Esophagus muscularis mucosa (tissue), 4 donors: ENCODE measurements at regions not wholly inside any gene's neighbourhood (a gene's known extent, or its start where the extent isn't known, plus 50 kb on each side); places are given as distances from the start of the nearest gene placed in this dataset.

Experiments
- DNase-seq: peaks from one replicate; pipeline ENCODE4 v3.0.0-alpha.2; 2017; ENCODE audit errors: extremely low spot score
- H3K27ac ChIP-seq, 4 donors: fragments of 200-600 bp; sonication (generic); replicated peaks in 1 of 4; 1 replicate in 3 of 4; 2 replicates in 1 of 4; pipeline ENCODE4 v1.5.1; 2016 to 2019; ENCODE audit warnings: mild to moderate bottlenecking in 1 of 4
- H3K27me3 ChIP-seq, 4 donors: fragments of 200-600 bp; sonication (generic); one replicate each; pipeline versions ENCODE4 v1.5.1 to v1.6.0; 2016 to 2019
- H3K36me3 ChIP-seq, 4 donors: fragments of 200-600 bp; sonication (generic); one replicate each; pipeline ENCODE4 v1.5.1; 2016 to 2019
- H3K4me1 ChIP-seq, 4 donors: fragments of 200-600 bp; sonication (generic); one replicate each; pipeline ENCODE4 v1.5.1; 2016 to 2019
- H3K4me3 ChIP-seq, 4 donors: fragments of 200-600 bp; sonication (generic); 1 replicate in 2 of 4; 2 replicates in 2 of 4; pipeline ENCODE4 v1.5.1; 2016 to 2019; ENCODE audit warnings: mild to moderate bottlenecking in 4 of 4, moderate library complexity in 1 of 4
- H3K9me3 ChIP-seq, 4 donors: fragments of 200-600 bp; sonication (generic); 1 replicate in 3 of 4; 2 replicates in 1 of 4; pipeline ENCODE4 v1.5.1; 2016 to 2019
- CTCF ChIP-seq, 3 experiments: fragments of 200-600 bp in 2 of 3; fragments of 450-650 bp in 1 of 3; sonication (generic) in 2 of 3; IDR thresholded peaks; one replicate each; pipeline ENCODE4 v1.5.1; 2017 to 2019; ENCODE audit warnings: antibody characterized with exemption in 3 of 3, mild to moderate bottlenecking in 2 of 3, moderate library complexity in 1 of 3
- EP300 ChIP-seq: sonication (generic); formaldehyde crosslinking; IDR thresholded peaks from one replicate; pipeline ENCODE4 v1.6.1; 2017; ENCODE audit warnings: antibody characterized with exemption
- POLR2A ChIP-seq: fragments of 450-650 bp; IDR thresholded peaks from one replicate; pipeline ENCODE4 v1.6.1; 2017; ENCODE audit warnings: antibody characterized with exemption, moderate library complexity, mild to moderate bottlenecking, low read depth
- POLR2AphosphoS5 ChIP-seq, 2 donors: sonication (generic); formaldehyde crosslinking; IDR thresholded peaks; one replicate each; pipeline ENCODE4 v1.6.1; 2017; ENCODE audit warnings: antibody characterized with exemption in 2 of 2
- WGBS: methylation state at CpG from one replicate; pipeline ENCODE4 v1.1.5; 2018; 5-methylcytosine and 5-hydroxymethylcytosine counted together
- intact Hi-C: fragments of 100-400 bp; cut with DNase I; formaldehyde crosslinking; loops from one replicate; pipeline ENCODE4 v1.15.1; 2023

GRCh38 chr3:55300701-55301100 is 186.4 kb downstream of the WNT5A start:
- H3K4me3 ChIP-seq: no peak overlapping the region
- no peaks in the 10 kb centered on the region for H3K9me3 ChIP-seq
- H3K36me3 ChIP-seq: no peaks in the 10 kb centered on the region
- no peak overlapping the region for H3K27ac ChIP-seq
- peaks cover 0 to 14% (median 6%) of the 10 kb centered on the region in 4 donors for H3K4me1 ChIP-seq
- DNase-seq: no peak
- TF ChIP-seq POLR2A: no peak
- no peak for TF ChIP-seq POLR2AphosphoS5 (IDR thresholded peaks at IDR 0.05)
- no peak for TF ChIP-seq EP300
- TF ChIP-seq CTCF (IDR thresholded peaks at IDR 0.05): no peak
- intact Hi-C loops: no loop called here
- no peaks in the 10 kb centered on the region for H3K27me3 ChIP-seq

DNA sequence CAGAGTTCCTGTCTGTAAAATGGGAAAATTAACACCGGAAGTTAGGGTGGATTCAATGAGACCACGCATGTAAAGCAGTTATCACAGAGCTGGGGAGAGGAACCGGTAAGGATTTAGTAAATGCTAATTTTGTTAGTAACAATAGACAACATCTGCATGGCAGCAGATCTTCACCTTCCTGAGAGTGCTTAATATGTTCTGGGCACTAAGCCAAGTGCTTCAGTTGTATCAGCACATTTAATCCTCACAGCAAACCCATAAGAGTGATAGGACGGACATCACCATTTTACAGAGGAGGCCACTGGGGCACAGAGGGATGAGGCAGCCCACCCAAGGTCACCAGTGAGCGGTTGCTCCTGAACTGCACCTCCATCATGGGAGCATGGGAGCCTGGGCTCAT is 189.4 kb downstream of the WNT5A start:
- peaks cover 0 to 3% (median 0%) of the 10 kb centered on the region in 4 donors for H3K4me1 ChIP-seq
- no peaks in the 10 kb centered on the region for H3K27me3 ChIP-seq
- intact Hi-C loops: no loop called here
- WGBS: 82% methylated on average over 5 of the region's 5 CpGs
- no peak for TF ChIP-seq CTCF (IDR thresholded peaks at IDR 0.05)
- TF ChIP-seq POLR2AphosphoS5 (IDR thresholded peaks at IDR 0.05): no peak
- no peak overlapping the region for H3K4me3 ChIP-seq
- H3K36me3 ChIP-seq: no peaks in the 10 kb centered on the region
- DNase-seq: no peak
- H3K9me3 ChIP-seq: no peaks in the 10 kb centered on the region
- H3K27ac ChIP-seq: no peak overlapping the region

DNA sequence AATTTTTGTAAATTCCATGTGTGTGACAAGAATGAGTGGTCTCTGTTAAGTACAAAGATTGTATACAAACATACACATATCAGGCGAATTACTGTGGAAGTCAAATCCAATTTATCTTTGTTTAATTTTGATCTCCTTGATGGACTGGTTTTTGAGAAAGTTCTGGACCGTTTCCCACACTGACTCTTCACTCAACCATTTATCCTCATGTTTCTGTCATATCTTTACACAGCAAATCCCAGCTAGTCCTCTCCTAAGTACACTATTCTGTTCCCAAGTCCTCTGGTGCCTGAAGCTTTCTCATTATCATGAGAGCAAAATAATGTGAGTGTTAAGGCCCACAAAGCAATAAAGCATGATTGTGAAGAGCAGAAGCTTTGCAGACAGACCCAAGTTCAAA is 189.9 kb downstream of the WNT5A start:
- Histone ChIP-seq H3K4me3 (no peak overlapping the region), H3K27ac (no peak overlapping the region), H3K27me3 (no peaks in the 10 kb centered on the region), H3K36me3 (no peaks in the 10 kb centered on the region), H3K4me1 (peaks cover 0 to 3% (median 0%) of the 10 kb centered on the region in 4 donors), H3K9me3 (no peaks in the 10 kb centered on the region)
- 72% methylated on average over 2 of the region's 2 CpGs for WGBS
- intact Hi-C loops: no loop called here
- DNase-seq: no peak
- TF ChIP-seq EP300: no peak
- no peak for TF ChIP-seq POLR2AphosphoS5 (IDR thresholded peaks at IDR 0.05)
- TF ChIP-seq CTCF (IDR thresholded peaks at IDR 0.05): no peak
- no peak for TF ChIP-seq POLR2A

DNA sequence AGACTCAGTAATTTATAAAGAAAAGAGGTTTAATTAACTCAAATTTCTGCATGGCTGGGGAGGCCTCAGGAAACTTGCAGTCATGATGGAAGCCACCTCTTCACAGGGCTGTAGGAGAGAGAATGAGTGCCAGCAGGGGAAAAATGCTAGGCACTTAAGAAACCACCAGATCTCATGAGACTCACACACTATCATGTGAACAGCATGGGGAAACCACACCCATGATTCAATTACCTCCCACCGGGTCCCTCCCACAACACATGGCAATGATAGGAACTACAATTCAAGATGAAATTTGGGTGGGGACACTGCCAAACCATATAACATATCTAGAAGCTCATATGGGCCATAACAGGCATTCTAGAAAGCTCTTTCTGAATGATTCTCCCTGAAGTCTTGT is 190.3 kb downstream of the WNT5A start:
- no peaks in the 10 kb centered on the region for H3K36me3 ChIP-seq
- 89% methylated on average over 1 of the region's 1 CpG for WGBS
- intact Hi-C loops: no loop called here

More for the DNA sequence above, 190.3 kb downstream of the WNT5A start:
- TF ChIP-seq POLR2AphosphoS5 (IDR thresholded peaks at IDR 0.05): no peak
- no peak for TF ChIP-seq POLR2A
- TF ChIP-seq CTCF (IDR thresholded peaks at IDR 0.05): no peak
- no peak for TF ChIP-seq EP300
- no peaks in the 10 kb centered on the region for H3K27me3 ChIP-seq
- H3K27ac ChIP-seq: no peak overlapping the region
- H3K4me3 ChIP-seq: no peak overlapping the region
- H3K4me1 ChIP-seq: peaks cover 0 to 3% (median 0%) of the 10 kb centered on the region in 4 donors
- DNase-seq: no peak
- no peaks in the 10 kb centered on the region for H3K9me3 ChIP-seq
